A549 (cell line): ENCODE measurements at regions not wholly inside any gene's neighbourhood (a gene's known extent, or its start where the extent isn't known, plus 50 kb on each side); places are given as distances from the start of the nearest gene placed in this dataset.

Source experiments
- ATAC-seq, 2 experiments: fragments of 200-7000 bp in 1 of 2; fragments of >200 bp in 1 of 2; cut with Nextera tagmentation in 1 of 2; cut with Tn5 transposase in 1 of 2; 3 replicates each; pipeline versions ENCODE4 v1.8.0 to v1.9.1; 2018 to 2020; ENCODE audit warnings: mild to moderate bottlenecking in 1 of 2, moderate library complexity in 1 of 2
- CTCF ChIA-PET: fragments of 300-600 bp; sonication (Branson Sonifier 250); formaldehyde crosslinking; extraction: SDS; loops from one replicate; lab custom pipeline; 2021; ENCODE audit warnings: antibody characterized with exemption, inconsistent platforms; lab: Yijun Ruan, JAX
- POLR2A ChIA-PET: fragments of 350-600 bp; formaldehyde crosslinking; extraction: SDS; loops from one replicate; lab custom pipeline; 2021; ENCODE audit warnings: antibody characterized with exemption, inconsistent platforms; lab: Yijun Ruan, JAX
- DNase-seq, 2 experiments: peaks; one replicate each; pipeline versions ENCODE4 v3.0.0 to v3.0.0-alpha.2; 2011 to 2016; ENCODE audit warnings: low read depth in 1 of 2, low spot score in 1 of 2
- FAIRE-seq: peaks from 2 replicates; lab custom pipeline; 2011; peaks lifted over from hg19 to GRCh38; lab: Jason Lieb, UNC
- H3K27ac ChIP-seq, 2 experiments: fragments of >200 bp; sonication (Bioruptor Twin); formaldehyde crosslinking; 3 replicates each; pipeline ENCODE4 v1.5.1; 2016 to 2017
- H3K4me1 ChIP-seq: fragments of >200 bp; sonication (Bioruptor Twin); formaldehyde crosslinking; 3 replicates; pipeline ENCODE4 v1.6.1; 2016
- H3K4me2 ChIP-seq: fragments of >200 bp; sonication (Bioruptor Twin); formaldehyde crosslinking; 3 replicates; pipeline ENCODE4 v1.6.1; 2016
- H3K4me3 ChIP-seq: fragments of >200 bp; sonication (Bioruptor Twin); formaldehyde crosslinking; 3 replicates; pipeline ENCODE4 v1.5.1; 2016
- H3K9me3 ChIP-seq: fragments of >200 bp; sonication (Bioruptor Twin); formaldehyde crosslinking; 3 replicates; pipeline ENCODE4 v1.6.1; 2016
- ATOH8 ChIP-seq: fragments of 250-450 bp; sonication (Bioruptor Pico); IDR thresholded peaks from 2 replicates; pipeline ENCODE4 v1.5.0; 2020; ENCODE audit warnings: low read depth, mild to moderate bottlenecking, moderate library complexity
- BCL3 ChIP-seq: fragments of >200 bp; sonication (Bioruptor Twin); formaldehyde crosslinking; IDR thresholded peaks from 3 replicates; pipeline ENCODE4 v1.6.1; 2016
- CEBPB ChIP-seq, 2 experiments: fragments of >200 bp in 1 of 2; sonication (Bioruptor Twin) in 1 of 2; formaldehyde crosslinking in 1 of 2; IDR thresholded peaks; 2 replicates each; pipeline ENCODE4 v1.6.1; 2012 to 2016
- CHD4 ChIP-seq: fragments of 200-600 bp; sonication (generic); IDR thresholded peaks from 2 replicates; pipeline ENCODE4 v1.6.1; 2016; ENCODE audit warnings: antibody characterized with exemption, mild to moderate bottlenecking, borderline replicate concordance
- EHMT2 ChIP-seq: fragments of 200-600 bp; sonication (generic); IDR thresholded peaks from 2 replicates; pipeline ENCODE4 v1.6.1; 2016; ENCODE audit warnings: antibody characterized with exemption, low read depth, mild to moderate bottlenecking, moderate library complexity
- EP300 ChIP-seq, 2 experiments: fragments of >200 bp; sonication (Bioruptor Twin); formaldehyde crosslinking; IDR thresholded peaks; 2 replicates in 1 of 2; 3 replicates in 1 of 2; pipeline ENCODE4 v1.6.1; 2016 to 2017
- ESRRA ChIP-seq: fragments of 150-350 bp; IDR thresholded peaks from 2 replicates; pipeline ENCODE4 v1.6.1; 2014; ENCODE audit warnings: mild to moderate bottlenecking, low read length, borderline replicate concordance
- FOSL2 ChIP-seq, 2 experiments: fragments of 450-650 bp in 1 of 2; fragments of >200 bp in 1 of 2; sonication (Bioruptor Twin) in 1 of 2; formaldehyde crosslinking; IDR thresholded peaks; 2 replicates each; pipeline versions ENCODE4 v1.5.0 to v1.6.1; 2016 to 2020; ENCODE audit warnings: mild to moderate bottlenecking in 1 of 2, moderate library complexity in 1 of 2
- FOXS1 ChIP-seq: fragments of 250-450 bp; sonication (Bioruptor Pico); IDR thresholded peaks from 2 replicates; pipeline ENCODE4 v1.5.0; 2020; ENCODE audit warnings: mild to moderate bottlenecking, moderate library complexity
- GATA3 ChIP-seq: IDR thresholded peaks from 2 replicates; pipeline ENCODE4 v1.6.1; 2012; ENCODE audit warnings: borderline replicate concordance
- JUN ChIP-seq, 2 experiments: fragments of >200 bp; sonication (Bioruptor Twin); formaldehyde crosslinking; IDR thresholded peaks; 2 replicates in 1 of 2; 3 replicates in 1 of 2; pipeline ENCODE4 v1.6.1; 2016 to 2017
- JUNB ChIP-seq: fragments of >200 bp; sonication (Bioruptor Twin); formaldehyde crosslinking; IDR thresholded peaks from 2 replicates; pipeline ENCODE4 v1.6.1; 2016
- MAFK ChIP-seq: fragments of 450-650 bp; IDR thresholded peaks from 2 replicates; pipeline ENCODE4 v1.6.1; 2014; ENCODE audit not compliant: partially characterized antibody
- MAX ChIP-seq: IDR thresholded peaks from 2 replicates; pipeline ENCODE4 v1.6.1; 2012
- MAZ ChIP-seq: fragments of 150-350 bp; IDR thresholded peaks from 2 replicates; pipeline ENCODE4 v1.6.1; 2014; ENCODE audit warnings: antibody characterized with exemption, low read depth, low read length, borderline replicate concordance
- NFE2L2 ChIP-seq: fragments of 150-350 bp; conservative IDR thresholded peaks from 2 replicates; pipeline ENCODE4 v1.6.1; 2014; ENCODE audit warnings: low read length
- NPAS2 ChIP-seq: fragments of 250-450 bp; sonication (Bioruptor Pico); IDR thresholded peaks from 2 replicates; pipeline ENCODE4 v1.8.0; 2022; ENCODE audit warnings: mild to moderate bottlenecking, moderate library complexity, borderline replicate concordance
- NR3C1 ChIP-seq: fragments of >200 bp; sonication (Bioruptor Twin); formaldehyde crosslinking; IDR thresholded peaks from 3 replicates; pipeline ENCODE4 v1.6.1; 2017
- PHF8 ChIP-seq: fragments of 200-600 bp; sonication (generic); IDR thresholded peaks from 2 replicates; pipeline ENCODE4 v1.6.1; 2016; ENCODE audit warnings: low read depth, mild to moderate bottlenecking, antibody characterized with exemption, moderate library complexity, borderline replicate concordance
- POLR2A ChIP-seq: IDR thresholded peaks from 2 replicates; pipeline ENCODE4 v1.6.1; 2012; ENCODE audit warnings: mild to moderate bottlenecking, low read length
- RAD21 ChIP-seq, 2 experiments: fragments of >200 bp in 1 of 2; sonication (Bioruptor Twin) in 1 of 2; formaldehyde crosslinking in 1 of 2; IDR thresholded peaks in 1 of 2; conservative IDR thresholded peaks in 1 of 2; 2 replicates in 1 of 2; 3 replicates in 1 of 2; pipeline ENCODE4 v1.6.1; 2012 to 2018; ENCODE audit warnings: inconsistent platforms in 1 of 2
- RFX5 ChIP-seq: fragments of 450-650 bp; IDR thresholded peaks from 2 replicates; pipeline ENCODE4 v1.7.1; 2014; ENCODE audit warnings: antibody characterized with exemption, mild to moderate bottlenecking, moderate library complexity
- SMC3 ChIP-seq: fragments of >200 bp; sonication (Bioruptor Twin); formaldehyde crosslinking; IDR thresholded peaks from 3 replicates; pipeline ENCODE4 v1.6.1; 2018; ENCODE audit warnings: inconsistent platforms
- ZFP36 ChIP-seq: fragments of 450-650 bp; IDR thresholded peaks from 2 replicates; pipeline ENCODE4 v1.6.1; 2014; ENCODE audit warnings: borderline replicate concordance; ENCODE audit not compliant: partially characterized antibody
- WGBS: methylation state at CpG from one replicate; pipeline ENCODE4 v1.1.6; 2017; ENCODE audit errors: missing lambda C conversion rate; 5-methylcytosine and 5-hydroxymethylcytosine counted together

DNA sequence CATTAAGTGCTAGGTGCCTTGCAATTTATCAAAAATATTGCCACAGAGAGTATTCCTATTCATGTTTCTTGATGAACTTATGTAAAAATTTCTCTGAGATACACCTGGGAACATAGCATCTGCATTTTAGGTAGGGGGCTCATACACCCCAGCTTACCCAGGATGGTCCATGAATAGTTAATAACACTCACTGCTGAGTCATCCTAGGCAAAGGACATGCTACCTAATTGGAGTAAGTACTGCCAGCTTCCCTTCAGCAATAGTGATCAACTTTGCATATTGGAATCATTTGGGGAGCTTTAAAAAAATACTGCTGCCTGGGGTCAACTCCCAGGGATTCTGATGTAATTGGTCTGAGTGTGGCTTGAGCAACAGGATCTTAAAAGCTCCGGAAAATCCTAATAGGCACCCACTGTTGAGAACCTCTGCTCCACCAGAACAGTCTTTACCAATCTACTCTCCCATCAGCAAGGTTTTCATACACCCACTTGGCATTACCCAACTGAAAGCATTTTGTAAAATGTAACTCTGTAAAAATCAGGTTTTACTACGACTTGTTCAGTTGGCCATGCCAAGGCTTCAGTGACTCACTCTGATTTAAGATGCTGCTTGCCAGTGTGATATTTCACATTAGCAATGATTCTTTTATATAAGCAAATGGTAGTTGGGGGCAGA, 67.2 kb upstream of the FNDC3A start:
- CTCF ChIA-PET: no interaction called here
- peak; percentile 77 to 81; a peak in 5 of 6 replicates for ATAC-seq
- DNase-seq: peak in 1 of 2 experiments; percentile 56
- H3K9me3 ChIP-seq: no peaks in the 10 kb centered on the region
- H3K4me1 ChIP-seq: peaks cover 22% of the 10 kb centered on the region
- WGBS: 31% methylated on average over 2 of the region's 2 CpGs
- POLR2A ChIA-PET: interaction anchor here (0.7 to 2.4 kb wide), 2 partner anchors 68 to 157 kb away, joined by 5 read pairs; no protein-coding TSS in a partner anchor
- FAIRE-seq: no peak
- 0 out of 3 replicates have a peak, but pooled peaks have one; percentile 17 for TF ChIP-seq SMC3
- 0 out of 4 replicates have a peak, but pooled peaks of 1 of the 2 experiments have one; percentile 27 for TF ChIP-seq CEBPB (IDR thresholded peaks at IDR 0.05)
- TF ChIP-seq MAFK: peak; percentile 58
- TF ChIP-seq MAX: no peak
- TF ChIP-seq ATOH8 (CRISPR knock-in tag): no peak
- peak in 1 of 2 experiments; percentile 21; a peak in 1 of 5 replicates for TF ChIP-seq RAD21 (conservative IDR thresholded peaks at IDR 0.05 in 1 of 2, IDR thresholded peaks at IDR 0.05 in 1 of 2)
- TF ChIP-seq ZFP36: no peak
- TF ChIP-seq GATA3: peak; percentile 58; the same call in 1 of the 2 replicates
- no peak for TF ChIP-seq ESRRA
- TF ChIP-seq NFE2L2: 0 out of 2 replicates have a peak, but pooled peaks have one; percentile 7
- TF ChIP-seq EP300 (IDR thresholded peaks at IDR 0.05): peak in 1 of 2 experiments; percentile 68; a peak in 2 of 5 replicates
- no peak for TF ChIP-seq NPAS2
- TF ChIP-seq NR3C1: no peak
- TF ChIP-seq JUNB: peak; percentile 71
- no peak for TF ChIP-seq EHMT2
- no peak for TF ChIP-seq PHF8
- no peak for TF ChIP-seq FOSL2 (IDR thresholded peaks at IDR 0.05)
- TF ChIP-seq FOSL2 (CRISPR knock-in tag; IDR thresholded peaks at IDR 0.05): peak; percentile 43; the same call in 1 of the 2 replicates
- peak in 1 of 2 experiments; percentile 48; a peak in 2 of 5 replicates for TF ChIP-seq JUN (IDR thresholded peaks at IDR 0.05)
- TF ChIP-seq CHD4: no peak
- H3K4me3 ChIP-seq: no peak overlapping the region
- H3K27ac ChIP-seq: peak overlapping the region; percentile 63 to 84
- H3K4me2 ChIP-seq: peak overlapping the region; percentile 62

- H3K4me1 ChIP-seq: peaks cover 22% of the 10 kb centered on the region
- H3K9me3 ChIP-seq: no peaks in the 10 kb centered on the region
- ChIA-PET CTCF (interaction anchor here (0.6 kb wide), 1 partner anchor 677 kb away, joined by 3 read pairs; no protein-coding TSS in a partner anchor), POLR2A (interaction anchor here (0.7 to 2.4 kb wide), 2 partner anchors 67 to 158 kb away, joined by 5 read pairs; no protein-coding TSS in a partner anchor)
- 0% methylated on average over 2 of the region's 2 CpGs for whole genome bisulfite sequencing
- DNase-seq (no peak), FAIRE-seq (no peak), ATAC-seq (peak; percentile 86 to 87)
- H3K27ac ChIP-seq: peak overlapping the region; percentile 63 to 84; a peak in 5 of 6 replicates
- H3K4me3 ChIP-seq: no peak overlapping the region
- no peak for TF ChIP-seq RAD21 (conservative IDR thresholded peaks at IDR 0.05 in 1 of 2, IDR thresholded peaks at IDR 0.05 in 1 of 2)
- no peak for TF ChIP-seq FOXS1
- TF ChIP-seq EP300 (IDR thresholded peaks at IDR 0.05): peak in 1 of 2 experiments; percentile 23; a peak in 1 of 5 replicates
- peak overlapping the region; percentile 62 for H3K4me2 ChIP-seq
These were observed 66.7 kb upstream of the FNDC3A start for GRCh38 chr13:48909056-48909389.

DNA sequence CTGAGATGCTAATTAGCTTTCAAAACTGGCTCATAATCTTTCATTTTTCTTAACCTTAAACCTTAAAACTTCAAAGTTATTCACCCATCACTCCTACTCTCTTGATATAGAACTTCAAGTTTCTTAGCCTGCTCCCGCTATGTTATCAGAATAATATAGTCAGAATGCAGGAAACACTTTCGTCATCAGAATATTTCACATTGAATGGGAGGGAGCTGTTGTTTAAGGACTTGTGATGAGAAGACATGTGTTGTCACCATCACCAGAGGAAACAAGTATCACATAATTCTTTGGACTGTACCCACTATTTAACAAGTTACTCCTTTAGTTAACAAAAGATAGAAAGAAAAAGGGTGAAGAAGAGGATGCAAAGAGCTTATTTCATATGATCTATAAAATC, 65.0 kb upstream of the FNDC3A start:
- POLR2A ChIA-PET: no interaction called here
- Histone ChIP-seq H3K4me2 (no peak overlapping the region), H3K27ac (peak overlapping the region in 1 of 2 experiments; percentile 84; a peak in 1 of 6 replicates), H3K4me3 (no peak overlapping the region), H3K9me3 (no peaks in the 10 kb centered on the region), H3K4me1 (peaks cover 22% of the 10 kb centered on the region)
- CTCF ChIA-PET: no interaction called here
- DNase-seq (no peak), ATAC-seq (no peak), FAIRE-seq (no peak)
- TF ChIP-seq BCL3 (no peak), NPAS2 (no peak), MAX (no peak), MAZ (no peak), RFX5 (no peak), POLR2A (no peak)
- WGBS: 41% methylated on average over 2 of the region's 2 CpGs
